ENCODE measurements at regions not wholly inside any gene's neighbourhood (a gene's known extent, or its start where the extent isn't known, plus 50 kb on each side); places are given as distances from the start of the nearest gene placed in this dataset.

- Mint-ChIP-seq H3K27ac (no peak overlapping the region), H3K36me3 (ENCODE audit: insufficient read depth in 1 of 3, low read depth in 3 of 3) (peaks cover 2 to 17% (median 5%) of the 10 kb centered on the region in 3 experiments; a peak in 4 of 7 replicates), H3K4me3 (no peak overlapping the region), H3K27me3 (ENCODE audit: low read depth) (no peaks in the 10 kb centered on the region), H3K4me1 (no peaks in the 10 kb centered on the region), H3K9me3 (peaks cover 11% of the 10 kb centered on the region in 2 experiments; a peak in 4 of 5 replicates)
- no peaks in the 10 kb centered on the region for H3K79me2 ChIP-seq (ENCODE audit: insufficient read depth, low read length)
- no peak overlapping the region for H3K27ac ChIP-seq (ENCODE audit: insufficient read length, low read depth, low read length)
- no peak overlapping the region for H2BK12ac ChIP-seq (ENCODE audit: insufficient read length, low read depth, low read length)
- no peak overlapping the region for H3K9ac ChIP-seq (ENCODE audit: extremely low read depth, insufficient read length, low read length)
- H3K23ac ChIP-seq (ENCODE audit: insufficient read length, low read depth, low read length), result no peak overlapping the region
- no peak overlapping the region for H2AK5ac ChIP-seq (ENCODE audit: insufficient read length, low read length)
- H3K79me1 ChIP-seq (ENCODE audit: insufficient read depth, low read depth, low read length, poor library complexity, severe bottlenecking), result no peaks in the 10 kb centered on the region
- no peaks in the 10 kb centered on the region for H3K23me2 ChIP-seq (ENCODE audit: insufficient read length, low read depth, low read length, poor library complexity, severe bottlenecking)
- H4K20me1 ChIP-seq (ENCODE audit: control insufficient read depth, insufficient read depth, insufficient read length), result no peaks in the 10 kb centered on the region
- no peak overlapping the region for H3K56ac ChIP-seq (ENCODE audit: insufficient read length, low read depth, low read length)
- H4K91ac ChIP-seq (ENCODE audit: insufficient read length, low read depth, low read length), result no peak overlapping the region
- H2BK20ac ChIP-seq (ENCODE audit: low read depth, low read length, poor library complexity, severe bottlenecking), result no peak overlapping the region
- H2BK15ac ChIP-seq (ENCODE audit: low read depth, low read length), result no peak overlapping the region
- no peak overlapping the region for H3K4me2 ChIP-seq (ENCODE audit: insufficient read depth, insufficient read length, low read length)
- WGBS (ENCODE audit: extremely low coverage, insufficient read length, low lambda C conversion rate), result no CpG with 5 or more reads among the region's 2 CpGs
- H4K5ac ChIP-seq (ENCODE audit: insufficient read length, low read depth, low read length), result no peak overlapping the region
- no peak overlapping the region for H3T11ph ChIP-seq (ENCODE audit: low read length)
- TF ChIP-seq CTCF (conservative IDR thresholded peaks at IDR 0.05), result no peak
- no peak overlapping the region for H4K8ac ChIP-seq (replicated peaks; ENCODE audit: insufficient read length, low read depth, low read length)
- no peaks in the 10 kb centered on the region for H3K9me3 ChIP-seq (ENCODE audit: control insufficient read depth, low read depth, low read length)
- H3K14ac ChIP-seq (ENCODE audit: insufficient read depth, low read length), result no peak overlapping the region
- H3K4ac ChIP-seq (ENCODE audit: low read depth, low read length), result no peak overlapping the region
- H3K4me1 ChIP-seq (ENCODE audit: insufficient read depth, low read length), result no peaks in the 10 kb centered on the region
- H2BK120ac ChIP-seq (ENCODE audit: low read depth, low read length, poor library complexity, severe bottlenecking), result no peak overlapping the region
- H2AFZ ChIP-seq (ENCODE audit: low read length), result no peak overlapping the region
- H2BK5ac ChIP-seq (ENCODE audit: insufficient read length, low read length), result no peak overlapping the region
- no peaks in the 10 kb centered on the region for H3K27me3 ChIP-seq (ENCODE audit: insufficient read depth, low read length)
- H3K18ac ChIP-seq (ENCODE audit: insufficient read length, low read depth, low read length), result no peak overlapping the region
- DNase-seq, result no peak
These were observed 200.7 kb upstream of the SPTLC3 start for GRCh38 chr20:12808006-12808567.
